ENCODE measurements at regions not wholly inside any gene's neighbourhood (a gene's known extent, or its start where the extent isn't known, plus 50 kb on each side); places are given as distances from the start of the nearest gene placed in this dataset.

GRCh38 chr2:120836281-120836680 lies 100.6 kb downstream of the GLI2 start:
- DNase-seq (ENCODE audit: low spot score) (no peak), FAIRE-seq (no peak), ATAC-seq (no peak)
- Histone ChIP-seq H3K4me2 (ENCODE audit: low read depth, low read length) (no peak overlapping the region), H3K27ac (ENCODE audit: extremely low read length, insufficient read depth, low read length) (no peak overlapping the region), H3K79me2 (ENCODE audit: insufficient read depth, low read length) (no peaks in the 10 kb centered on the region), H3K27me3 (ENCODE audit: control insufficient read depth in 1 of 2, insufficient read depth in 2 of 2, low read length in 2 of 2) (peaks cover 3 to 23% of the 10 kb centered on the region in 2 experiments; a peak in 2 of 5 replicates), H3K36me3 (replicated peaks in 1 of 2; ENCODE audit: control insufficient read depth in 1 of 2, insufficient read depth in 2 of 2, low read length in 2 of 2) (no peaks in the 10 kb centered on the region), H2AFZ (ENCODE audit: low read length) (no peak overlapping the region), H3K4me3 (replicated peaks in 1 of 3; ENCODE audit: insufficient read depth in 1 of 3, low read depth in 2 of 3, low read length in 3 of 3) (no peak overlapping the region), H3K9me3 (ENCODE audit: low read length) (no peaks in the 10 kb centered on the region), H4K20me1 (ENCODE audit: insufficient read depth, low read length) (no peaks in the 10 kb centered on the region), H3K4me1 (ENCODE audit: insufficient read depth, low read length) (no peaks in the 10 kb centered on the region), H3K9ac (ENCODE audit: insufficient read depth, low read depth, low read length) (no peak overlapping the region)
- ChIA-PET CTCF (ENCODE audit: low intra/inter-chr PET ratio, low total read pairs) (no interaction called here), POLR2A (no interaction called here)
- no TSS peak for BruUV-seq (replicated peaks)
- in situ Hi-C loops (cut with HindIII; ENCODE audit: extremely low pct_ligation_motif_present, low pct_unique_long_range_greater_than_20kb) (no loop called here), intact Hi-C loops (cut with micrococcal nuclease; ENCODE audit: unreplicated experiment) (no loop called here)
- TF ChIP-seq, protein P1, sequence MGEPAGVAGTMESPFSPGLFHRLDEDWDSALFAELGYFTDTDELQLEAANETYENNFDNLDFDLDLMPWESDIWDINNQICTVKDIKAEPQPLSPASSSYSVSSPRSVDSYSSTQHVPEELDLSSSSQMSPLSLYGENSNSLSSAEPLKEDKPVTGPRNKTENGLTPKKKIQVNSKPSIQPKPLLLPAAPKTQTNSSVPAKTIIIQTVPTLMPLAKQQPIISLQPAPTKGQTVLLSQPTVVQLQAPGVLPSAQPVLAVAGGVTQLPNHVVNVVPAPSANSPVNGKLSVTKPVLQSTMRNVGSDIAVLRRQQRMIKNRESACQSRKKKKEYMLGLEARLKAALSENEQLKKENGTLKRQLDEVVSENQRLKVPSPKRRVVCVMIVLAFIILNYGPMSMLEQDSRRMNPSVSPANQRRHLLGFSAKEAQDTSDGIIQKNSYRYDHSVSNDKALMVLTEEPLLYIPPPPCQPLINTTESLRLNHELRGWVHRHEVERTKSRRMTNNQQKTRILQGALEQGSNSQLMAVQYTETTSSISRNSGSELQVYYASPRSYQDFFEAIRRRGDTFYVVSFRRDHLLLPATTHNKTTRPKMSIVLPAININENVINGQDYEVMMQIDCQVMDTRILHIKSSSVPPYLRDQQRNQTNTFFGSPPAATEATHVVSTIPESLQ (CRISPR knock-in tag; conservative IDR thresholded peaks at IDR 0.05) = no peak
- no peak for TF ChIP-seq ZBTB20 (CRISPR knock-in tag; IDR thresholded peaks at IDR 0.05; ENCODE audit: borderline replicate concordance, low read depth)
- 15% methylated on average over 5 of the region's 5 CpGs for WGBS (ENCODE audit: low lambda C conversion rate)

- ChIA-PET POLR2A (no interaction called here), CTCF (ENCODE audit: low intra/inter-chr PET ratio, low total read pairs) (no interaction called here)
- no peak overlapping the region for H3K27ac ChIP-seq (ENCODE audit: extremely low read length, insufficient read depth, low read length)
- intact Hi-C loops (cut with micrococcal nuclease; ENCODE audit: unreplicated experiment) = no loop called here
- DNase-seq (ENCODE audit: low spot score) (no peak), FAIRE-seq (no peak), ATAC-seq (no peak)
- H3K79me2 ChIP-seq (ENCODE audit: insufficient read depth, low read length) = no peaks in the 10 kb centered on the region
- no peak overlapping the region for H3K9ac ChIP-seq (ENCODE audit: insufficient read depth, low read depth, low read length)
- BruUV-seq (replicated peaks) = no TSS peak
- H3K4me1 ChIP-seq (ENCODE audit: insufficient read depth, low read length) = no peaks in the 10 kb centered on the region
- no peaks in the 10 kb centered on the region for H3K9me3 ChIP-seq (ENCODE audit: low read length)
- H3K4me3 ChIP-seq (replicated peaks in 1 of 3; ENCODE audit: insufficient read depth in 1 of 3, low read depth in 2 of 3, low read length in 3 of 3) = no peak overlapping the region
- H2AFZ ChIP-seq (ENCODE audit: low read length) = no peak overlapping the region
- no peaks in the 10 kb centered on the region for H4K20me1 ChIP-seq (ENCODE audit: insufficient read depth, low read length)
- WGBS (ENCODE audit: low lambda C conversion rate) = 21% methylated on average over 13 of the region's 13 CpGs
- no peak overlapping the region for H3K4me2 ChIP-seq (ENCODE audit: low read depth, low read length)
- in situ Hi-C loops (cut with HindIII; ENCODE audit: extremely low pct_ligation_motif_present, low pct_unique_long_range_greater_than_20kb) = no loop called here
- H3K27me3 ChIP-seq (ENCODE audit: control insufficient read depth in 1 of 2, insufficient read depth in 2 of 2, low read length in 2 of 2) = peaks cover 5 to 39% of the 10 kb centered on the region in 2 experiments; a peak in 3 of 5 replicates
- H3K36me3 ChIP-seq (replicated peaks in 1 of 2; ENCODE audit: control insufficient read depth in 1 of 2, insufficient read depth in 2 of 2, low read length in 2 of 2) = no peaks in the 10 kb centered on the region
- TF ChIP-seq ATAD3A (CRISPR knock-in tag; IDR thresholded peaks at IDR 0.05) (no peak), ZFP36 (IDR thresholded peaks at IDR 0.05; ENCODE audit: borderline replicate concordance, low read depth, low read length, partially characterized antibody) (no peak), ZNF720 (CRISPR knock-in tag; IDR thresholded peaks at IDR 0.05) (no peak), ZNF567 (CRISPR knock-in tag; IDR thresholded peaks at IDR 0.05; ENCODE audit: borderline replicate concordance) (no peak), NONO (IDR thresholded peaks at IDR 0.05) (no peak), NONO (CRISPR knock-in tag; conservative IDR thresholded peaks at IDR 0.05) (no peak), ELF4 (CRISPR knock-in tag; IDR thresholded peaks at IDR 0.05; ENCODE audit: borderline replicate concordance) (no peak), MLXIP (CRISPR knock-in tag; IDR thresholded peaks at IDR 0.05; ENCODE audit: borderline replicate concordance) (no peak), TCF7 (IDR thresholded peaks at IDR 0.05; ENCODE audit: low read depth) (no peak), KAT2B (IDR thresholded peaks at IDR 0.05; ENCODE audit: borderline replicate concordance, low read depth, low read length) (no peak), ETV6 (CRISPR knock-in tag; conservative IDR thresholded peaks at IDR 0.05) (no peak), REL (CRISPR knock-in tag; conservative IDR thresholded peaks at IDR 0.05) (no peak)
These were observed 105.3 kb downstream of the GLI2 start for GRCh38 chr2:120840795-120841487.

Data from HepG2 (cell line).